ENCODE measurements at regions not wholly inside any gene's neighbourhood (a gene's known extent, or its start where the extent isn't known, plus 50 kb on each side); places are given as distances from the start of the nearest gene placed in this dataset.

GRCh38 chr5:98292496-98292895 is 481.0 kb upstream of the RGMB start:
- TF ChIP-seq EZH2 (IDR thresholded peaks at IDR 0.05; ENCODE audit: borderline replicate concordance, low read length) (no peak), CTCF (IDR thresholded peaks at IDR 0.05; ENCODE audit: low read length) (no peak)

All from OCI-LY1 (cell line).